Keratinocyte (primary cell): ENCODE measurements at regions not wholly inside any gene's neighbourhood (a gene's known extent, or its start where the extent isn't known, plus 50 kb on each side); places are given as distances from the start of the nearest gene placed in this dataset.

ENCODE experiments used
- DNase-seq: peaks from one replicate; pipeline ENCODE4 v3.0.0-alpha.2; 2011; ENCODE audit warnings: low read depth, missing footprints, low spot score
- FAIRE-seq: peaks from 2 replicates; lab custom pipeline; 2011; peaks lifted over from hg19 to GRCh38; lab: Jason Lieb, UNC
- H2AFZ ChIP-seq: 2 replicates; pipeline ENCODE4 v1.6.0; 2012; ENCODE audit warnings: low read length, control low read depth, inconsistent platforms; ENCODE audit not compliant: control insufficient read depth
- H3K27ac ChIP-seq: 2 replicates; pipeline ENCODE4 v1.5.1; 2011; ENCODE audit warnings: low read length; ENCODE audit not compliant: control insufficient read depth, insufficient read depth
- H3K27me3 ChIP-seq: 3 replicates; pipeline ENCODE4 v1.6.0; 2011; ENCODE audit warnings: low read length; ENCODE audit not compliant: control insufficient read depth, insufficient read depth; ENCODE audit errors: extremely low read depth
- H3K36me3 ChIP-seq, 2 experiments: 2 replicates in 1 of 2; 3 replicates in 1 of 2; pipeline ENCODE4 v1.5.1; 2011; ENCODE audit warnings: low read length in 2 of 2, mild to moderate bottlenecking in 1 of 2; ENCODE audit not compliant: control insufficient read depth in 2 of 2, insufficient read depth in 2 of 2; ENCODE audit errors: extremely low read depth in 1 of 2
- H3K4me1 ChIP-seq: 3 replicates; pipeline ENCODE4 v1.5.1; 2011; ENCODE audit warnings: low read length; ENCODE audit not compliant: control insufficient read depth, insufficient read depth; ENCODE audit errors: extremely low read depth
- H3K4me2 ChIP-seq: 3 replicates; pipeline ENCODE4 v1.6.0; 2011; ENCODE audit warnings: low read depth, low read length; ENCODE audit not compliant: control insufficient read depth, insufficient read depth; ENCODE audit errors: extremely low read depth
- H3K4me3 ChIP-seq, 3 experiments: fragments of 200-600 bp in 1 of 3; sonication (generic) in 1 of 3; 2 replicates in 2 of 3; 3 replicates in 1 of 3; pipeline ENCODE4 v1.5.1; 2011 to 2016; ENCODE audit warnings: low read length in 3 of 3, mild to moderate bottlenecking in 3 of 3, control low read depth in 2 of 3, inconsistent platforms in 1 of 3, low read depth in 1 of 3, mixed read lengths in 1 of 3, mixed run types in 1 of 3, moderate library complexity in 1 of 3; ENCODE audit not compliant: control insufficient read depth in 2 of 3, insufficient read depth in 2 of 3; ENCODE audit errors: extremely low read depth in 1 of 3
- H3K79me2 ChIP-seq: 2 replicates; pipeline ENCODE4 v1.6.0; 2012; ENCODE audit warnings: low read length; ENCODE audit not compliant: control insufficient read depth, insufficient read depth
- H3K9ac ChIP-seq: 3 replicates; pipeline ENCODE4 v1.6.0; 2011; ENCODE audit warnings: low read length; ENCODE audit not compliant: control insufficient read depth, insufficient read depth; ENCODE audit errors: extremely low read depth
- H3K9me1 ChIP-seq: 3 replicates; pipeline ENCODE4 v1.6.0; 2011; ENCODE audit warnings: low read length; ENCODE audit not compliant: control insufficient read depth, insufficient read depth; ENCODE audit errors: extremely low read depth
- H3K9me3 ChIP-seq: 2 replicates; pipeline ENCODE4 v1.5.1; 2012; ENCODE audit warnings: low read depth, low read length; ENCODE audit not compliant: control insufficient read depth
- H4K20me1 ChIP-seq: 3 replicates; pipeline ENCODE4 v1.6.0; 2011; ENCODE audit warnings: low read length; ENCODE audit not compliant: control insufficient read depth, insufficient read depth; ENCODE audit errors: extremely low read depth
- EZH2 ChIP-seq: IDR thresholded peaks from one replicate; pipeline ENCODE4 v1.6.1; 2012; ENCODE audit warnings: inconsistent platforms, mild to moderate bottlenecking, low read length, moderate library complexity
- dilution Hi-C: fragments of 300-500 bp; cut with MboI; formaldehyde crosslinking; loops from one replicate; pipeline ENCODE4 v1.7.0; 2020; ENCODE audit warnings: low sequenced_read_pairs; ENCODE audit not compliant: extremely low pct_ligation_motif_present
- TF ChIP-seq, protein P1 (sequence below), 3 experiments: IDR thresholded peaks in 1 of 3; conservative IDR thresholded peaks in 1 of 3; optimal IDR thresholded peaks in 1 of 3; 2 replicates in 2 of 3; 3 replicates in 1 of 3; pipeline versions ENCODE3 to v1.5.1; 2011; ENCODE audit warnings: low read length in 3 of 3, mild to moderate bottlenecking in 3 of 3, moderate library complexity in 2 of 3, control low read depth in 1 of 3, inconsistent platforms in 1 of 3; ENCODE audit not compliant: insufficient read depth in 2 of 3; ENCODE audit errors: extremely low read depth in 1 of 3

DNA sequence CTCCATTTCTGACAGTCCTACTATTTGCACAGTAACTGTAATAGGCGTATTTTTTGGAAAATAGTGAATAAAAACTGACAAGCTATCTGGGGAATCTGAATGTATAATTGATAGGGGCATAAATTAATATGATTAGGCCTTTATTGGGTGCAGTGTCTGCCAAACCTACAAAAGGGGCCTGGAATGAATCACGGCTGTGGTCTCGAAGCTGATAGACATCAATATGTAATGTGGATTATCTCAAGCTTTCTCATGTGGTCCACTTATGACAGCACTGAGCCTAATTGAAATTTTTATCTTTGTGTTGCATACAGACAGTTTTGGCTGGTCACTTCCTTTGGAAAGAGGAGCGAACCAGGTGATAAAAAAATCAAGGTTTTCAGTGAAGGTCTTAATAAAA, 450.4 kb downstream of the GPATCH2 start:
- Histone ChIP-seq H3K36me3 (no peaks in the 10 kb centered on the region), H2AFZ (no peak overlapping the region), H3K4me3 (no peak overlapping the region), H3K9me1 (no peaks in the 10 kb centered on the region), H3K4me1 (no peaks in the 10 kb centered on the region), H3K27ac (no peak overlapping the region), H3K27me3 (no peaks in the 10 kb centered on the region), H3K9ac (no peak overlapping the region), H4K20me1 (no peaks in the 10 kb centered on the region), H3K4me2 (no peak overlapping the region), H3K9me3 (no peaks in the 10 kb centered on the region), H3K79me2 (no peaks in the 10 kb centered on the region)
- TF ChIP-seq, protein P1, sequence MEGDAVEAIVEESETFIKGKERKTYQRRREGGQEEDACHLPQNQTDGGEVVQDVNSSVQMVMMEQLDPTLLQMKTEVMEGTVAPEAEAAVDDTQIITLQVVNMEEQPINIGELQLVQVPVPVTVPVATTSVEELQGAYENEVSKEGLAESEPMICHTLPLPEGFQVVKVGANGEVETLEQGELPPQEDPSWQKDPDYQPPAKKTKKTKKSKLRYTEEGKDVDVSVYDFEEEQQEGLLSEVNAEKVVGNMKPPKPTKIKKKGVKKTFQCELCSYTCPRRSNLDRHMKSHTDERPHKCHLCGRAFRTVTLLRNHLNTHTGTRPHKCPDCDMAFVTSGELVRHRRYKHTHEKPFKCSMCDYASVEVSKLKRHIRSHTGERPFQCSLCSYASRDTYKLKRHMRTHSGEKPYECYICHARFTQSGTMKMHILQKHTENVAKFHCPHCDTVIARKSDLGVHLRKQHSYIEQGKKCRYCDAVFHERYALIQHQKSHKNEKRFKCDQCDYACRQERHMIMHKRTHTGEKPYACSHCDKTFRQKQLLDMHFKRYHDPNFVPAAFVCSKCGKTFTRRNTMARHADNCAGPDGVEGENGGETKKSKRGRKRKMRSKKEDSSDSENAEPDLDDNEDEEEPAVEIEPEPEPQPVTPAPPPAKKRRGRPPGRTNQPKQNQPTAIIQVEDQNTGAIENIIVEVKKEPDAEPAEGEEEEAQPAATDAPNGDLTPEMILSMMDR (optimal IDR thresholded peaks at IDR 0.05 in 1 of 3, IDR thresholded peaks at IDR 0.05 in 1 of 3, conservative IDR thresholded peaks at IDR 0.05 in 1 of 3; ENCODE audit: extremely low read depth in 1 of 3, insufficient read depth in 2 of 3, low read length in 3 of 3): no peak
- no peak for TF ChIP-seq EZH2
- DNase-seq (no peak), FAIRE-seq (no peak)
- dilution Hi-C loops: no loop called here

DNA sequence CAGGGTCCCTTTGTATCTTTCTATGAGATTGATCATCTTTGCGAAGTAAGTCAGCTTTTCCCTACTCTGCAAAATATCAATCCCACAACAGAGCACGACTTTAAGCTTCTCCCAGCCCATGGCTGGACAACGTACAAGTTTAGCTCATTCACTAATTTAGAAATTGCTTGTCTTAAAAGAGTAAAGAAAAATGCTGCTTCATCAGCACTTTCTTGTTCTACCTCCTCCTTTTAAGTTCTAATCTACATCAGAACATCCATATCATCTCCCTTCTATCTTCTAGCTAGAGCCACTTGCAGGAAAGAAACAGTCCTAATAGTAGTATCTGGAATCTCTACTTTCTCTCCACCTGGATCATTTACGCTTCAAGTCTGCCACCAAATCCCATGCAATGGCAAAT, 441.2 kb upstream of the ESRRG start:
- no peak overlapping the region for H3K4me3 ChIP-seq
- TF ChIP-seq, protein P1 (optimal IDR thresholded peaks at IDR 0.05 in 1 of 3, IDR thresholded peaks at IDR 0.05 in 1 of 3, conservative IDR thresholded peaks at IDR 0.05 in 1 of 3; ENCODE audit: extremely low read depth in 1 of 3, insufficient read depth in 2 of 3, low read length in 3 of 3): no peak
- no peak for TF ChIP-seq EZH2
- no peaks in the 10 kb centered on the region for H3K79me2 ChIP-seq
- H3K9ac ChIP-seq: no peak overlapping the region
- H2AFZ ChIP-seq: no peak overlapping the region
- no peaks in the 10 kb centered on the region for H3K36me3 ChIP-seq
- H3K27me3 ChIP-seq: no peaks in the 10 kb centered on the region
- DNase-seq (no peak), FAIRE-seq (no peak)
- H3K9me3 ChIP-seq: no peaks in the 10 kb centered on the region
- H3K9me1 ChIP-seq: no peaks in the 10 kb centered on the region
- no peak overlapping the region for H3K4me2 ChIP-seq
- no peak overlapping the region for H3K27ac ChIP-seq
- dilution Hi-C loops: no loop called here
- no peaks in the 10 kb centered on the region for H3K4me1 ChIP-seq
- no peaks in the 10 kb centered on the region for H4K20me1 ChIP-seq
